Neutrophil (primary cell): ENCODE measurements at regions not wholly inside any gene's neighbourhood (a gene's known extent, or its start where the extent isn't known, plus 50 kb on each side); places are given as distances from the start of the nearest gene placed in this dataset.

Experiments
- H3K27ac ChIP-seq: fragments of 200-600 bp; sonication (generic); 2 replicates; pipeline ENCODE4 v1.5.1; 2016; ENCODE audit warnings: mild to moderate bottlenecking, moderate library complexity
- H3K27me3 ChIP-seq: fragments of 200-600 bp; sonication (generic); 2 replicates; pipeline ENCODE4 v1.6.0; 2016; ENCODE audit warnings: mild to moderate bottlenecking
- H3K36me3 ChIP-seq: fragments of 200-600 bp; sonication (generic); 2 replicates; pipeline ENCODE4 v1.5.1; 2017
- H3K4me1 ChIP-seq, 2 experiments: fragments of 200-600 bp in 1 of 2; sonication (generic) in 1 of 2; 1 replicate in 1 of 2; 2 replicates in 1 of 2; pipeline versions ENCODE4 v1.5.1 to v1.6.1; 2013 to 2016; ENCODE audit warnings: low read depth in 1 of 2, low read length in 1 of 2, mild to moderate bottlenecking in 1 of 2, moderate library complexity in 1 of 2; ENCODE audit not compliant: control insufficient read depth in 1 of 2, insufficient read depth in 1 of 2
- H3K4me3 ChIP-seq, 2 experiments: fragments of 200-600 bp in 1 of 2; sonication (generic) in 1 of 2; 1 replicate in 1 of 2; 2 replicates in 1 of 2; pipeline ENCODE4 v1.5.1; 2013 to 2016; ENCODE audit warnings: low read depth in 1 of 2, low read length in 1 of 2, mild to moderate bottlenecking in 1 of 2, moderate library complexity in 1 of 2
- H3K9me3 ChIP-seq: fragments of 200-600 bp; sonication (generic); 2 replicates; pipeline ENCODE4 v1.5.1; 2016
- CTCF ChIP-seq: fragments of 200-600 bp; sonication (generic); IDR thresholded peaks from 2 replicates; pipeline ENCODE4 v1.5.1; 2016; ENCODE audit warnings: antibody characterized with exemption

- H3K4me1 ChIP-seq = no peaks in the 10 kb centered on the region
- H3K27me3 ChIP-seq = peaks cover 13% of the 10 kb centered on the region
- no peak overlapping the region for H3K4me3 ChIP-seq
- no peaks in the 10 kb centered on the region for H3K36me3 ChIP-seq
- H3K9me3 ChIP-seq = no peaks in the 10 kb centered on the region
- no peak overlapping the region for H3K27ac ChIP-seq
- no peak for TF ChIP-seq CTCF
Observed at GRCh38 chr6:1504465-1504864, 105.2 kb upstream of the FOXC1 start.

- Histone ChIP-seq H3K4me1 (no peaks in the 10 kb centered on the region), H3K4me3 (no peak overlapping the region), H3K36me3 (no peaks in the 10 kb centered on the region), H3K27ac (no peak overlapping the region), H3K9me3 (no peaks in the 10 kb centered on the region), H3K27me3 (peaks cover 13% of the 10 kb centered on the region)
- no peak for TF ChIP-seq CTCF
Observed at GRCh38 chr6:1507251-1507650, 102.5 kb upstream of the FOXC1 start.

- H3K36me3 ChIP-seq = no peaks in the 10 kb centered on the region
- no peaks in the 10 kb centered on the region for H3K9me3 ChIP-seq
- TF ChIP-seq CTCF = no peak
- H3K4me3 ChIP-seq = no peak overlapping the region
- H3K4me1 ChIP-seq = no peaks in the 10 kb centered on the region
- H3K27ac ChIP-seq = no peak overlapping the region
- no peaks in the 10 kb centered on the region for H3K27me3 ChIP-seq
Observed at GRCh38 chr6:1509241-1509640, 100.5 kb upstream of the FOXC1 start.

- H3K27me3 ChIP-seq = no peaks in the 10 kb centered on the region
- no peak overlapping the region for H3K27ac ChIP-seq
- no peak for TF ChIP-seq CTCF
- no peaks in the 10 kb centered on the region for H3K4me1 ChIP-seq
- no peaks in the 10 kb centered on the region for H3K9me3 ChIP-seq
- no peaks in the 10 kb centered on the region for H3K36me3 ChIP-seq
- no peak overlapping the region for H3K4me3 ChIP-seq
Observed at GRCh38 chr6:1510239-1510638, 99.5 kb upstream of the FOXC1 start.

- TF ChIP-seq CTCF = no peak
Observed at GRCh38 chr6:1513215-1513780, 96.4 kb upstream of the FOXC1 start.

GRCh38 chr6:1514078-1514477, 95.6 kb upstream of the FOXC1 start:
- H3K36me3 ChIP-seq = no peaks in the 10 kb centered on the region
- no peak for TF ChIP-seq CTCF
- no peak overlapping the region for H3K4me3 ChIP-seq
- no peak overlapping the region for H3K27ac ChIP-seq
- H3K4me1 ChIP-seq = peaks cover 0 to 7% of the 10 kb centered on the region in 2 experiments
- no peaks in the 10 kb centered on the region for H3K9me3 ChIP-seq
- H3K27me3 ChIP-seq = no peaks in the 10 kb centered on the region

More at GRCh38 chr6:1513215-1513780, 96.4 kb upstream of the FOXC1 start:
- Histone ChIP-seq H3K4me3 (no peak overlapping the region), H3K27ac (no peak overlapping the region), H3K27me3 (no peaks in the 10 kb centered on the region), H3K36me3 (no peaks in the 10 kb centered on the region), H3K9me3 (no peaks in the 10 kb centered on the region), H3K4me1 (peaks cover 0 to 7% of the 10 kb centered on the region in 2 experiments)
